GM21528 (cell line): ENCODE measurements at regions not wholly inside any gene's neighbourhood (a gene's known extent, or its start where the extent isn't known, plus 50 kb on each side); places are given as distances from the start of the nearest gene placed in this dataset.
"Not testable (repeated sequence)": the region's sequence is repeated elsewhere in the genome, so short reads cannot be mapped to it uniquely, and the experiment has no call there.

Experiments used
- ATAC-seq: cut with Tn5 transposase; IDR thresholded peaks from one replicate; pipeline ENCODE4 v1.9.1; 2021; ENCODE audit warnings: mild to moderate bottlenecking, moderate library complexity; ENCODE audit not compliant: unreplicated experiment, low FRiP score

GRCh38 chr20:40848526-40848925 is 159.5 kb upstream of the MAFB start:
- ATAC-seq = no peak

GRCh38 chr20:40849456-40849855 is 160.4 kb upstream of the MAFB start:
- no peak for ATAC-seq

GRCh38 chr20:40851051-40851450 is 162.0 kb upstream of the MAFB start:
- ATAC-seq = no peak

GRCh38 chr20:40855269-40855668 is 166.2 kb upstream of the MAFB start:
- no peak for ATAC-seq

- ATAC-seq = no peak
Observed at GRCh38 chr20:40856653-40857052, 167.6 kb upstream of the MAFB start.

- ATAC-seq = no peak
Observed at GRCh38 chr20:40860487-40860902, 168.1 kb upstream of the TOP1 start.

GRCh38 chr20:40861427-40862008 is 167.1 kb upstream of the TOP1 start:
- no peak for ATAC-seq

- no peak for ATAC-seq
Observed at GRCh38 chr20:40863355-40863919, 165.2 kb upstream of the TOP1 start.

GRCh38 chr20:40864470-40864869 is 164.2 kb upstream of the TOP1 start:
- no peak for ATAC-seq

- no peak for ATAC-seq
Observed at GRCh38 chr20:40865095-40865494, 163.5 kb upstream of the TOP1 start.

- ATAC-seq = no peak
Observed at GRCh38 chr20:40866056-40866455, 162.6 kb upstream of the TOP1 start.

- ATAC-seq = no peak
Observed at GRCh38 chr20:40868551-40869217, 159.9 kb upstream of the TOP1 start.

- ATAC-seq = no peak
Observed at GRCh38 chr20:40869218-40870147, 159.1 kb upstream of the TOP1 start.

- no peak for ATAC-seq
Observed at GRCh38 chr20:40875116-40876085, 153.2 kb upstream of the TOP1 start.

- ATAC-seq = not testable (repeated sequence)
Observed at GRCh38 chr20:40878099-40878498, 150.5 kb upstream of the TOP1 start.

GRCh38 chr20:40880063-40880728 is 148.4 kb upstream of the TOP1 start:
- ATAC-seq = no peak

- ATAC-seq = no peak
Observed at GRCh38 chr20:40880729-40881109, 147.9 kb upstream of the TOP1 start.

GRCh38 chr20:40882152-40882551 is 146.5 kb upstream of the TOP1 start:
- ATAC-seq = no peak

GRCh38 chr20:40883097-40883496 is 145.5 kb upstream of the TOP1 start:
- ATAC-seq = no peak
